ENCODE measurements at regions not wholly inside any gene's neighbourhood (a gene's known extent, or its start where the extent isn't known, plus 50 kb on each side); places are given as distances from the start of the nearest gene placed in this dataset.
A peak's percentile ranks its signal among the peaks of the same experiment; 100 is the strongest.

DNA sequence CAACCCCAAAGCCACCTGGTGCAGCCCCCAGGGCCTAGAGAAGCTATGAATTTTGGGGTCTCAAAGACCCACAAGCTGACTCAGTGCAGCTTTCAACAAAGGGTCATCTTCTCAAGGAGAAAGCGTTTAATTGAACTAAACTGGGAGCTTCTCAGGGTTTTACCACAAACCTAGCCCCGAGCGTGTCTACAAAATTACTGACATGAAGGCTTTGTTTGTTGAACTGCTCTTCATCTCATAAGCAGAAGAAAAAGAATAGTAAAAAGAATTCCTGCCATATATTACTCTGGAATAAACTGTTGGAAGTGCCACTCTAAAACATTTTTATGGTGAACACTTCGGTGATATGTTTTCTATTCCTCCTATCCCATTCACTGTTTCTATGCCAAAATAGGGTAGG lies 50.8 kb upstream of the INCENP start:
- DNase-seq: no peak

- DNase-seq: no peak
Measured at GRCh38 chr11:62071408-62071807, 52.4 kb upstream of the INCENP start.

- no peak for DNase-seq
Measured at GRCh38 chr11:62069986-62070919, 53.6 kb upstream of the INCENP start.

DNA sequence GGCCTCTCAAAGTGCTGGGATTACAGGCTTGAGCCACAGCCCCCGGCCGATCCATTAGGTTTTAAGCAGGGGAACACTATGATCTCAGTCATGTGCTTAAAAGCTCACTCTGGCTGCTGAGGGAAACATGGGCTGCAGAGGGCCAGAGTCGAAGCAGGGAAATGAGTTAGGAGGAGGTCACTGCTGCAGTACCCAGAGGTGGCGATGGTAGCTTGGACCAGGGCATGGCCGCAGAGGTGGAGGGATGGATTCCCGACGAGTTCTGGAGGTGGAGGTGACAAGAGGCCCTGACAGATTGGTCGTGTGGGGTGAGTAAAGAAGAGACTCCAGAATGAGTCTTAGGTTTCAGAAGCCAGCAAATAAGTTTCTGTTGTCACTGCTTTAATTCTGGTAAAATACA lies 54.4 kb upstream of the INCENP start:
- DNase-seq: no peak

GRCh38 chr11:62068730-62069129 lies 55.1 kb upstream of the INCENP start:
- no peak for DNase-seq

GRCh38 chr11:62067741-62068140 lies 56.1 kb upstream of the INCENP start:
- no peak for DNase-seq

DNA sequence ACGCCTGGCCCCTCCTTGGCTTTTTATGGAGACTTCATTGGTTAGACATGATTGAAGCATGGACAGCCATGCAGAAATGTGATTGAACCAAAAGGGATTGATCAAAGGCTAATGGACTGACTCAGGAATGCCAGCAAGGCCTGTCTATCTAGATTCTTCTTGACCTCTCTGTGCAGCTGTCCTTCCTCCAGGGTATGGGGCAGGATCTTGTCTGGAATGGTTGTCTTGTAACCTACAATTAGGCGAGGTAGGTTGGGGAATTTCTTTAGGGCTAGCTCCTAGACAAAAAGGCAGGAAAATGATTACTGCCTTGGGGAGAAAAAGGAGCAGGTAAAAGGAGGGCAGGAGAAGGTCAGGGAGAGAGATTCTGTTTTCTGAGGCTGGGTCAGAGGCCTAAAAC lies 59.6 kb upstream of the INCENP start:
- DNase-seq: no peak

GRCh38 chr11:62062223-62062861 lies 61.5 kb upstream of the INCENP start:
- no peak for DNase-seq

GRCh38 chr11:62061356-62062222 lies 62.2 kb upstream of the INCENP start:
- DNase-seq: no peak

DNA sequence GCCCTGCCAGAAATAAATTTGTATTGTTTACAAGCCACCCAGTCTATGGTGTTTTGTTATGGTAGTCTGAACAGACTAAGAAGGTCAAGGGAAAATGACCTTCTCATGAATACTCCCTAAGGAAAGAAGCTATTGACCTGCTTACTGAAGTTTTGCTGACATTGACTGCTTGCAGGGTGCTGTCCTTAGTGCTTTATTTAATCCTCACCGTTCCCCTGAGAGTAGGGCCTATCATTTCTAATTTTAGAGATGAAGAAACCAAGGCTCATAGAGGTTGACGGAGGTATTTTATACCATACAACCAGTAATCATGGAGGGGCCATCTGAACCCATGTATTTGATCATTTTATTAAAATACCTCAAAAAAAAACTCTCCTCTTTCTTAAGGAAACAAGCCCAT lies 66.7 kb upstream of the INCENP start:
- no peak for DNase-seq

- no peak for DNase-seq
Measured at GRCh38 chr11:62055970-62056369, 67.8 kb upstream of the INCENP start.

DNA sequence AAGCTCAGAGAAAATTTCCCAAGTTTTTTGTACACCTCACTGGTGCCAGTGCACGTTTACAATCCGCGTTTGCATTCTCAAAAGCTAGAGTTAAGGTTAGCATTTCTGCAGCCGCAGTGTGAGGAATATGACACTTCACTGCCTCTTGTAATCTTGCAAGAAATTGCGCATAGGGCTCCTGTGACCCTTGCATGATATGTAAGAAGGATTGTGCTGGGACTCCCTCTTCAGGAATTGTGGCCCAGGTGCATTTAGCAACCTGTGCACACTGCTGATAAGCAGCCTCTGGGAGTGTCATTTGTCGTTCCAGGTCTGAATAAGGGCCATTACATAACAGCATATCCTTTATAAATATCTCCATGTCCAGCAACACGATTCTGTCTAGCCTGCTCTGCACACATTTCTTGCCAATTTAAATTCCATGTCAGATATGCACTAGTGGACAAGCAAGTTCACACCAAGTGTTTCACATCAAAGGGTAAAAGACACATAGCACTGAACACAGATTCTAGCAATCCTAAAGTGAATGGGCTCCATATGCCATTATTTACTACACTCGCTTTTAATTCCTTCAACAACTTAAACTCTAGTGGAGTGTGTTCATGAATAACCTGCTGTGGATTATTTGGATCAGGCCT lies 69.2 kb upstream of the INCENP start:
- peak; percentile 51 for DNase-seq

GRCh38 chr11:62054081-62054480 lies 69.7 kb upstream of the INCENP start:
- no peak for DNase-seq

DNA sequence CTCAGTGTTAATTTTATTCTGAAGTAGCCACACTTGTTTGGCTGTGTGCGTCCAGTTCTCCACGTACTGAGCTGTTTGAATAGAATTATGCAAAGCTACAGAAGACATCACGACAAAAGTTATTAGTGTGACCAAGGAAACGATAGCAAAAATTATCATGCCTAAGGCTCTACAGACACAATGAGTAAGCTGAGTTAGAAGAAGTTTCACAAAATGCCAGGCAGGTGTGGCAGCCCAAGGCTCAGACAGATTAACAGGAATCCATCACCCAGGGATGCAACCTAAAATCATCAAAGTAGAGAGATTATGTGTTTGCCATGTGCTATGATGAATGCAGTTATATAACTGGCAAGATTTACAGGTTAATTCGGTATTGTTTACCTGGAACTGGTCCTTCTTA lies 73.1 kb upstream of the INCENP start:
- DNase-seq: no peak

GRCh38 chr11:62048100-62048499 lies 75.7 kb upstream of the INCENP start:
- DNase-seq: no peak

GRCh38 chr11:62046568-62047100 lies 77.2 kb upstream of the INCENP start:
- DNase-seq: no peak

DNA sequence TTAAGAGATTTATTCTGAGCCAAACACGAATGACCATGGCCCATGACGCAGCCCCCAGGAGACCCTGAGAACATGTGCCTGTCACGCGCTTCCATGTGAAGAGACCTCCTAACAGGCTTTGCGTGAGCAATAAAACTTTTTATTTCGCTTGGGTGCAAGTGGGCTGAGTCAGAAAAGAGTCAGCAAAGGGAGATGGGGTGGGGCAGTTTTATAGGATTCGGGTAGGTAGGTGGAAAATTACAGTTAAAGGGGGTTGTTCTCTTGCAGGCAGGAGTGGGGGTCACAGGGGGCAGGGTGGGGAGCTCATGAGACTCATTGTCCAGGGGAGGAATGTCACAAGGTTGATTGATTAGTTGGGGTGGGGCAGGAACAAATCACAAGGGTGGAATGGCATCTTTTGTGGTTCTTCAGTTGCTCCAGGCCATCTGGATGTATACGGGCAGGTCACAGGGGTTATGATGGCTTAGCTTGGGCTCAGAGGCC lies 77.2 kb upstream of the FTH1 start:
- no peak for DNase-seq

DNA sequence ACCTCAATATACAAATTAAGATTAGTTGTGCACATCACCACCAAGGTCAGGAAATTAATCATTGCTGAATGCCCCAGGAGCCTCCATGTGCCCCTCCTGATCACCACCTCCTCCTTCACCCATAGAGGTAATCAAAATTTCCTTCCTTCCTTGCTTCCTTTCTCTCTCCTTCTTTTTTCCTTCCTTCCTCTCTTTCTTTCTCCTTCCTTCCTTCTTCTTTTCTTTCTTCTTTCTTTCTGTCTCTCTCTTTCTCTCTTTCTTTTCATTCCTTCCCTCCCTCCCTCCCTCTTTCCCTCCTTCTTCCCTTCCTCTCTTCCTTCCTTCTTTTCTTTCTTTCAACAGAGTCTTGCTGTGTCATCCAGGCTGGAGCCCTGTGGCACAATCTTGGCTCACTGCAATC lies 67.9 kb upstream of the FTH1 start:
- DNase-seq: no peak

DNA sequence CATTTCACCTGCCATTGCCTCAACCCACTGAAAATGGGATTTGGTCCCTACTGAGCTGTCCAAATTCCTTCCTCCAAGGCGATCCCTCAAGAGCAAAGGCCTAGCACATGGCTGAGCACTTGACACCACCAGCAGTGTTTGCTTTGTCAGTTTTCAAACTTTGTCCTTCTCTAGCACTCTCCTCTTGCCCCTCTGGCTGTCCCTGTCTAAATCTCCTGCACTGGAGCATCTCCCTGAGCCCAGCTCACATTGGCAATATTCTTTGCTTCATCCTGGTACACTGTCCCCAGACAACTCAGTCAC lies 66.6 kb upstream of the FTH1 start:
- DNase-seq: no peak

GRCh38 chr11:62033191-62034035 lies 66.0 kb upstream of the FTH1 start:
- no peak for DNase-seq

DNA sequence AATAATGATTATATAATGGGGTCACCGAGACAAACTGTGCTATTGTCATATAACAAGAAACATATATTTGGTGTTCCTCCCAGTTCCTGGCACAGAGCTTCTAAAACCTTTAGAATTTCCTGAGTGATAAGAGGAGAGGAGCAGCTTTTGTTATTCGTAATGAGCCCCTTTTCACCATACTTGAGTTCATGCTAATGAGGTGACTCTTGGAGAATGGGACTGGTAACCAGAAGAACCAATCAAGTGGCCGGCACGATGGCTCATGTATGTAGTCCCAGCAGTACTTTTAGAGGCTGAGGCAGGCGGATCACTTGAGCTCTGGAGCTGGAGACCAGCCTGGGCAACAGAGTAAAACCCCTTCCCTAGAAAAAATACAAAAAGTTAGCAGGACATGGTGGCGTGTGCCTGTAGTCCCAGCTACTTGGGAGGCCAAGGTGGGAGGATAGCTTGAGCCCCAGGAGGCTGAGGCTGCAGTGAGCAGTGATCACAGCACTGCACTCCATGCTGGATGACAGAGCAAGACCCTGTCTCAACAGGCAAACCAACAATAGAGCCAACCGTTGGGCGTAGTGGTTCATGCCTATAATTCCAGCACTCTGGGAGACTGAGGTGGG lies 62.7 kb upstream of the FTH1 start:
- DNase-seq: no peak
